H1 (cell line): ENCODE measurements at regions not wholly inside any gene's neighbourhood (a gene's known extent, or its start where the extent isn't known, plus 50 kb on each side); places are given as distances from the start of the nearest gene placed in this dataset.

Experiments
- GABPA ChIP-seq: IDR thresholded peaks from 2 replicates; pipeline ENCODE4 v1.6.1; 2011; ENCODE audit warnings: mild to moderate bottlenecking, low read length, moderate library complexity, borderline replicate concordance; ENCODE audit not compliant: insufficient read depth
- POLR2A ChIP-seq, 2 experiments: IDR thresholded peaks; 1 replicate in 1 of 2; 2 replicates in 1 of 2; pipeline ENCODE4 v1.6.1; 2011; ENCODE audit warnings: low read depth in 2 of 2, low read length in 2 of 2, mild to moderate bottlenecking in 2 of 2; ENCODE audit errors: control extremely low read depth in 1 of 2
- POLR2AphosphoS5 ChIP-seq: IDR thresholded peaks from 2 replicates; pipeline ENCODE4 v1.6.1; 2011; ENCODE audit warnings: low read depth, low read length

GRCh38 chr6:168196881-168197635 lies 118.0 kb upstream of the FRMD1 start (continued):
- no peak for TF ChIP-seq POLR2AphosphoS5
- no peak for TF ChIP-seq POLR2A (IDR thresholded peaks at IDR 0.05; ENCODE audit: control extremely low read depth in 1 of 2, low read depth in 2 of 2, low read length in 2 of 2)
- no peak for TF ChIP-seq GABPA
